Left hindlimb (tissue), 1 donor: ENCODE measurements at regions not wholly inside any gene's neighbourhood (a gene's known extent, or its start where the extent isn't known, plus 50 kb on each side); places are given as distances from the start of the nearest gene placed in this dataset.
"Not testable (repeated sequence)": the region's sequence is repeated elsewhere in the genome, so short reads cannot be mapped to it uniquely, and the experiment has no call there.

ENCODE experiments used
- DNase-seq: peaks from one replicate; pipeline ENCODE4 v3.0.0-alpha.2; 2018

GRCh38 chr2:144674071-144674470 is 154.2 kb upstream of the ZEB2 start:
- no peak for DNase-seq

DNA sequence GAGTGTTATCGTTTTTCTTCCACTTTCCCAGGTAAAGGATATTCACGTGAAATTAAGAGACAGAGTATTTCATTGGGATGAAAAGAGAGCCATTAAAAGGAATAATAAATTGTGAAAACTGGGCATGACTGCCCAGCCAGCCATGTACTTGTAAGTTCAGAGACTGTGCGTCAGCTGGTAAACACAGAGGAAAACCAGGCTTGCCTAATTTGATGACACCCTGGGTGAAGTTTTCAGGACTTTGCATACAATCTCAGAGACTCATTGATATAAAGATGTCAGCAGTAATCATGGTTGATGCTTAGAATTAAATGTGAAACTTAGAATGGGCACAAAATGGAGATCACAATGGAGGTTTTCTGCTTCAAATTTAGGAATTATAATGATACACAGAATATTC is 153.5 kb upstream of the ZEB2 start:
- DNase-seq = no peak

DNA sequence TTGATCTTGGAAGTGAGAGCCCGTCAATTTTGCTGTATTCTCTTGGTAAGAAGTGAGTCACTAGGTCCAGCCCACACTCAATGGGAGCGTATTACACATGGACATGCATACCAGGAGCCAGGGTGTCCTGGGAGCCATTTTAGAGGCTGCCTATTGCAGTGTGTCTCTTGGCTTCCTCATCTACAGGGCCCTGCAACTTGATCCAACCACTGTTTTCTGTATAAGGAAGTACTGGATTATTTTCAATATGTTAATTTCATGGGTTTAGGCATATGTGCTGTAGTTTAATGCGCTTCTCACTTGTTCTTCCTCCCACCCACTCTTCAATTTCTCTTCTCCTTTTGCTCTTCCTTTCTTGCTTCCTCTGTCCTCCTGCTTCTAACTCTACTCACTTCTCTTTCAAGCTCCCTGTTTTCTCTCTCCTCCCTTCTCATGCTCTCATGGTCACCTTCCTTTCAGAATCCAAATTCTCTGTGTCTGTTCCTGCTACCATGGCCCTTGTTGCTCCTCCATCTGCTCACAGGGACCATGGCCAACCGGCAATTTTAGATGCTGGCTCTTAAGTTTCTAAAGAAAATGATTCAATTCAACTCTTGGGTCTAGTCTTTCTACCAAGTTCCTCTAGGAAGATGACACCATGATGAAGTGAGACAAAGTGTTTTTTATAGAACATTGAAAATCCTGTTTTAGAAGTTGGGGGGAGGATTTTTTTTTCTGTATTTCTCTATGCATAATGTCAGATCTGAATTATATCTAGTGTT is 152.0 kb upstream of the ZEB2 start:
- no peak for DNase-seq

- DNase-seq = no peak
Measured at GRCh38 chr2:144670738-144671137, 150.8 kb upstream of the ZEB2 start.

GRCh38 chr2:144670080-144670479 is 150.2 kb upstream of the ZEB2 start:
- no peak for DNase-seq

DNA sequence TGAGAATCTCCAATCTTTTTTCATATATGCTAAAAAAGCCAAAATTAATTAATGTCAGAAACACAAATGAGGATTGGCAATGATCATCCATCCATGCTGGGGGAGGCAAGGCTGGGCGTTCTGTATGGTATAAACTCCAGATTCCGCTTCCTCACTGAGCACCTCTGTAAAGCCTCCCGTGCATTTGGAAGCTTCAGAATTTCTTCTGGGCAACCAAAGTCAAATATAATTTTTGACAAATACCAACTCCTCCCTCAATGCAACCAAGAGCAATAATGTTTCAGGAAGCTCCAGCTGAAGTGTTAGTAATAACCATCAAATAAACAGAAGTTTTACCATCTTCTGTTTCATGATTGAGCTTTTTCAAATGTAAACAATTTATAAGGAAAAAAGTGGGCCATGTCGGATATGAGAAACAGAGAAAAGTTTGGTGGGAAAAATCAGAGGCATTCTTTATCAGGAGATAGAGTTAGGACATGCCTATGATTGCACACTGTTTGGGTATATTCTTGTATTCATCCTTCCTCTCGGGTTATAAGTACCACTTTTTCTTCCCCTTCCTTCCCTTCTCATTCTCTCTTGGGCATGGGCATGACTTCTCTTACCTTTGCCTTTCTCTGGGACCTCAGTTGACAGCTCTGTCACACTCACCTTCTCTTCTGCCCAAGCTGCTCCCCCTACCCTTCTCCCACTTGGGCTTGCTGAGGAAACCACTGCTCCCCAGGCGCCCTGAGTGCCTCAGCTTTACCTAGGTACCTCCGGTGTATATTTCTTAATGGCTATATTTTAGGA is 149.5 kb upstream of the ZEB2 start:
- no peak for DNase-seq

DNA sequence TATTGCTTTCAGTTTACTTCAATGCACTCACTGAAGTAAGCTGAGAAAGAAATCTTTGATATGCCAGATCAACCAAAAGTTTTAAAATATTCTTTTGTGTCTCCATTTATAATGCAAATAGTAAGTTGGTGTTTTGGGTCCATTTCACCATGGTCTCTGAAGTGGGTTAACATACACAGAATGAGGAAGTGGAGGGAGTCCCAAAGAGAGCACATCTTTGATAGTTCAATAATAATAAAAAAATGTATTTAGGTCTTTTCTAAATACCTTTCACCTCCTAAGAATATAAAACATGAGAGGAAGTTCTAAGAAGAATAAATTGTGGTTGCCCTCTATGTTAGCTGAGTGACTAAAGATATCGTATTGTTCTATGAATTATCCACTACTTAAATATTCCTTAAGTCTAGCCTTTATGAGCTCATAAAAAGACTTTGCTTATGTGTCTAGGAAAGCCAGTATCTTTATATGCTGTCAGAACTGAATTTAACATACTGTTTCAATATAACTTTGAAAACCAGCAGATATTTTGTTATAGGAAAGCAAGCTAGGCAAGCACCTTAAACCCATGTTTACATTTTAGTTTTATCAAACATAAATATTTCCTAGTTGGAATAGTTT is 148.7 kb upstream of the ZEB2 start:
- DNase-seq = no peak

DNA sequence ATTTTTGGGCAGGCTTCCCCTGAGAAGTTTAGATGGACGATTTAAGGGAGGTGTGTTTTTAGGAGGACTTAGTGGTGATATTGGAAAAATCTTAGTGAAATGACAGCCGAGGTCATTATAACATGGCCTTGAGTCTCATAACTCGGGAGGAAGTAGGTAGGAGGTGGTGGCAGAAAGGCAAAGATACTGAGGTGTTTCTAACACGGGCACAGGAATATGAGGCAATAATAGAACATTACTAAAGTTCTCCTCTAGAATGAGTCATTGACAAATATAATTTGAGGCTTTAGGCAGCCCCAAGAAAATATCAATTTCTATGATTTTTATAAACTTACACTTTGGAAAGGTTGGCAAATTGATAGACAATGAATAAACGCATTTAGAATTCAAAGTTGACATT is 146.1 kb upstream of the ZEB2 start:
- DNase-seq = no peak

- no peak for DNase-seq
Measured at GRCh38 chr2:144663207-144663606, 143.3 kb upstream of the ZEB2 start.

DNA sequence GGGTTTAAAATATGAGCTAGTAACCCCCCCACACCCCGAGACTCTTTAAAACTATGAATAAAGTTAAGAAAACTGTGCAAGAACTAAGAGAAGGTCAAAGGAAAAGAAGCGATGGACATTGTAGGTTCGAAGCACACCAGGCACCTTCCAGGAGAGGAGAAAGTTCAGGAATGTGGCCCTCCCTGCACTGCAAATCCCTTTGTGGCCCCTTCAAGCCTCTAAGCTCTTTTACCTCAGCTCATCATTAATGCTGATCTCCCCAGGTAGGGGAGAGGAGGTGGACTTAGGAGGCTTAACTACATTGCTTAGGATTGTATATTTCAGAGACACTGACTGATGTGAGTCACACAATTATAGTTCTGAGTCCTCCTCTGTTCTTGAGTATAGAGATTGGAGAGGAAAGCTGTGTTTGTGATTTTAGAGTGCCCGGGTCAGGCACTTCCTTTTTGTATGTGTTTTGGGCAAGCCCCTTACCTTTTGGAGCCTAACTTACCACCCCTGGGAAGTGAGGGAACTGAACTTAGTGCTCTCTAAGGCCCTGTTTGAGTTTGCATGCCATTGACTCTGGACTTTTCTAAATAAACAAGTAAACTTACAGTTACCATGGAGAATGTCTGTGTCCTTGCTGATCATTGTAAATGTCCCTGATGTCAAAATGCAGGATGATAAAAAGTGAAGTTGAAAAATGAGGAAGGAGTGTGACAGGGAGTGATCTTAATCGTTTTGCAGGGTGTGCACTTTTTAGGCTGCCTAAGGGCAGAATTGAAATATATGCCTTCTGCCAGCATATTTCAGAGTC is 140.8 kb upstream of the ZEB2 start:
- DNase-seq = no peak

DNA sequence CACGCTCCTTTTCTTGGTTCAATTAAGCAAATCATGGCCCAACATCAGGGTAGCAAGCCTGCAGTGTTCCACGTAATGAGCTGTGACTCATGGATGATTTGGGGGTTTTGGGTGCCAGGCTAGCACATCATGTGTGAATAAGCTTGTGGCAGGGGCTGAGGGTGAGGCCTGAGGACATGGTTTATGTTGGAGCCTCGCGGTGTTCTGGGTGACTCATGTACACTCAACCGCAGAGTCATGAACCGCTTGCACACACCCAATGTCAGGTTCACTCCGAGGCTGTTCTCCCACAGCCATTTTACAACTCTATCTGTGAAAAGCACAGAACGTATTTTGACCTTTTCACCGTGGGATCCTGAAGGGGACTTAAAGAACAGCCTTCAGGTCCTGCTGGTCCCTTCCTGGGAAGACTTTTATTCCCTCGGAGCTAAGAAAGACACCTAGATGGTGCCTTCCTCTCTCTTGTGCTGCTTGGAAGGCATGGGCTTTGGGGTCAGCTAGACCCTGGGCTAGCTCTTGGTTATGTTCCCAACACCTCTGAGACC is 139.9 kb upstream of the ZEB2 start:
- no peak for DNase-seq

- no peak for DNase-seq
Measured at GRCh38 chr2:144654523-144654922, 134.6 kb upstream of the ZEB2 start.

- no peak for DNase-seq
Measured at GRCh38 chr2:144650907-144651306, 131.0 kb upstream of the ZEB2 start.

DNA sequence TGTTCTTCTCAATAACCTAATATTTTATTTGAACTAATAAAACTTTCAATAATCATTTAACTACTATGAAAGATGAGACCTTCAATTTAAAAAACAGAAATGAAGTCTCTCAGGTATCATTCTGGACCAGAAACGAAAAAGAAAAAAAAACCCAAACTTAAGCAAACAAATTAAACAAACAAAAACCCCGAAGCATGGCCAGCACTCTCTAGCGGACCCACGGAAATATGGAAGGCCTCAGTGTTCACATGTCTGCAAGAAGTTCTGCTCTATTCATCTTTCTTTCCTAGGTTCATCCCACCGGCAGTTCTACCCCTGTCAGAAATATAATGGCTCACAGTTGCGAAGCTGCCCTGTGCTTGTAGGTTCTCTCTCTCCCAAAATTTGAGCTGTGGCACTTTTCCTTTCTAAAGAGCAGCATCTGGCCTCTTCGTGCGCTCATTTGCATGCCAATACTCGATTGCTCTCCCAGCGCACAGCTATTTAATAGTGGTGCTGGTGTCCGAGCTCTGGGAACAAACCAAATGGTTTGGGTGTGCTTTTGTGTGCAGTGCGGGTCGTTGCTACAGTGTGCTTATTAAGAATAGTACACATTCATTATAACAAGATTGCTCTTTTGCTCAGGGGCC is 129.0 kb upstream of the ZEB2 start:
- no peak for DNase-seq

DNA sequence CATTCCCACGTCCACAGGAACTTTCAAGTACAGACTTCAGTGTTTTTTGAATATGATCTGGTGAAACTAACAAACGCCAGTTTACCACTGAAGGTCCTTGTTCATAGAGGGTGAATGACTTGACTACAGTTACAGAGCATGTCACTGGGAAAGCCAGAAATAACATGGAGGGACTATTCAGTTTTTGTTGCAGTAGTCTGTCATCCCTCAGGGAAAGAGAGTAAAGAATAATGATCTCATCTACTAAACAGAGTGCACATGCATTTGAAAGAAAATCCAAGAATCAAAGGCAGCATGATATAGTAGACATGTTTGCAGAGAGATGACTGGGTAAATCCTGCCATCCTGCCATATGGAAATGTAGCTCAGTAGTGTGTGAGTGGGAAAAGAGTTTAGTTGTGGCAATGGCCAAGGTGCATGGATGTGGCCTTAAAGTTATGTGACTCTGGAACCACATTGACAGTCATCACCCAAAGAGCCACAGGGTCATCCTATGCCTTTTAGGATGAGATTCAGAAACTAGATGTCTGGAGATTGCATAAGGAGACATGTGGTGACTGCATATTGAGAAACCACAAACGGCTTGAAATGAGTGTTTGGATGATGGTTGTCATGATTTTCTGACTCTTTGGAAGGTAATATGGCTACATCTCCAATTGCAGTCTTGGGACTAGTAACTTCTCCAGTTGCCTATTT is 125.3 kb upstream of the ZEB2 start:
- DNase-seq = no peak

DNA sequence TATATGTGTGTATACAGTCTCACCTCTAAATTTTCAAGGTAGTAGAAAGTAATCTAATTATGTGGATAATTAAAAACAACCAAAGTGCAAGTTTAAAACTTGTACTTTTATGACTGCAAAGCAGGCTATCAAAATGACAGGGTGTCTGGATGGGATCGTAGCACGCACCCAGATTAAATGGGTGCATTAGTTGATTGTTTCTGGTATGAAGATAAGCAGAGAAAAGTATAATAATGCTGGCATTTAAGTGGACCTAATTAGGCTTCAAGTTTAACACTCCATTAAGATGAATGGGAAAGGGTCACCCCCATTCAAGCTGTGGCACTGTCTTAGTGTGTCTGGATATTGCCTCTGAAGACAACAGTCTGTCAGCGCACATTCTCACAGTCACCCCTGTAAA is 124.6 kb upstream of the ZEB2 start:
- DNase-seq = no peak

DNA sequence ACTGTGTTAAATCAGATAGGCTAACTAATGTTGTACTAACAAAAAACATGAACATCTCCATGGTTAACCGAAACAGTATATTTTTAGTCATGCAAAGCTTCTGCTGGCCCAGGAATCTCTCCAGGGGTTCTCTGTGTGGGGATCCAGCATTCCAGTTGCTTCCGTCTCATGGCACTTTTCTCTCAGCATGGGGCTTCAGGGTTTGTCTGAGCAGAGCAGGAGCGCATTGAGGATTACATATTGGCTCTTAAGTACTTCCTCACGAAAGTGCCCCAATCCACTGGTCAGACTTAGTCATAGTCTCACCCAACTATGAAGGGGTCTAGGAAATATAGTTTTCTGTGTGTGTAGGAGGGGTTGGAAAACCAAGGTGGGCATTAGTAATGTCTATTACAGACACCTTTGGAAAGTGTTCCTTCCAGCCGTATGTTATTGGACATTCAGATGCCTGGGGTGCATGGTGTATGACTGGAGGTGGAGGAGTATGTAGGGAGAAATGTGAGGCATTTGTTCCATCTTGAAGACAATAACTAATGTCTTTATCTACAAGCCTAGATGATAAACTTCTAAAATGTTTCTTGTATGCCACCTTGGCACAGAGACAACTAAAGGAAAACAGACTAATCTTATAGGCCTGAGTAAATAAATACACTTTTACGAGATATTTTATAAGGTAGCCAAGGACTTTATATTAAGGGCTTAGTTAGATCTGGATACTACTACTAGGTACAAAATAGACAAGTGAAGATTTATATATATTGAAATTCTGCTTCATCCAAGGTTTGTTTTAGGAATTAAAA is 123.8 kb upstream of the ZEB2 start:
- DNase-seq = no peak

DNA sequence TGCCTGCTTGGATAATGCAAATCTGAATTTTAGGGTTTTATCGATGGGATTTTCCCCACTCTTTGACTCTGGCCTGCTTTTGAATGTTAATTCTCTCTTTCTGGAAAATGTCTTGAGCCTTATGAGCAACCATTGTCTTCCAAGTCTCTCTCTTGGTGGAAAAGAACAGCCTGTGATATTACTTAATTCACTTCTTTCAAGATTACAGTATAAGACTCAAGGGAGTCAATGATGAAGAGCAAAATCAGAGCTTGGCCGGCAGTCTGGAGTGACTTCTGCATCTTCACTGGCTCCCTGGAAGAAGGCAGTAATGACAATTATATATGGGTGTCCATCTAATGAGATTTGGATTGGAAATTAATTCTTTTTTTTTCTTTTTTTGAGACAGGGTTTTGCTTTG is 122.9 kb upstream of the ZEB2 start:
- DNase-seq = no peak

DNA sequence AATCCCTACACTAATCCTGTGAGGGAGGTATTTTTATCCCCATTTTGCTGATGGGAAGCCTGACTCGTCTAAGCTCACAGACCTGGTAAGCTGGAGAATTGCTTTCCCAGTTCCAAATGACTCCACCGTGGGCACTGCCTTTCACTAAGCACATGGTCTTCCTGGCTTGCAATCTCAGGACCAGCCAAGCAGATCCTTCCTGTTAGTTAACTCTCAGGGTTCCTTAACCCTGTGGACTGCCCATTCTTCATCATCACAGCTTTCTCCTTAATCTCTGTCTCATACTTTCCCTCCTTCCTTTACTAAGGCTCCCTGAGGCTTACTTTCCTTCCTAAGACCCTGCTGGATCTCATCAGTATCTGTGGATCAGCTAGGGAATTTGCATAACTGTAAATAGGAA is 122.2 kb upstream of the ZEB2 start:
- no peak for DNase-seq

- not testable (repeated sequence) for DNase-seq
Measured at GRCh38 chr2:144638250-144638649, 118.3 kb upstream of the ZEB2 start.

DNA sequence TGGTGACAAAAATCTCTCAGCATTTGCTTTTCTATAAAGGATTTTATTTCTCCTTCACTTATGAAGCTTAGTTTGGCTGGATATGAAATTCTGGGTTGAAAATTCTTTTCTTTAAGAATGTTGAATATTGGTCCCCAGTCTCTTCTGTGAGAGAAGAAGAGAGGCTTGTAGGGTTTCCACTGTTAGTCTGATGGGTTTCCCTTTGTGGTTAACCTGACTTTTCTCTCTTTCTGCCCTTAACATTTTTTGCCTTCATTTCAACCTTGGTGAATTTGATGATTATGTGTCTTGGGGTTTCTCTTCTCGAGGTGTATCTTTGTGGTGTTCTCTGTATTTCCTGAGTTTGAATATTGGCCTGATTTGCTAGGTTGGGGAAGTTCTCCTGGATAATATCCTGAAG is 116.9 kb upstream of the ZEB2 start:
- not testable (repeated sequence) for DNase-seq
